Mucosa of stomach (tissue), 1 donor: ENCODE measurements at regions not wholly inside any gene's neighbourhood (a gene's known extent, or its start where the extent isn't known, plus 50 kb on each side); places are given as distances from the start of the nearest gene placed in this dataset.
"Not testable (repeated sequence)": the region's sequence is repeated elsewhere in the genome, so short reads cannot be mapped to it uniquely, and the experiment has no call there.

Experiments
- H3K27me3 ChIP-seq: one replicate; pipeline ENCODE4 v1.7.0; 2013; ENCODE audit warnings: mild to moderate bottlenecking, low read length; ENCODE audit not compliant: control insufficient read depth, insufficient read depth
- H3K36me3 ChIP-seq: one replicate; pipeline ENCODE4 v1.7.0; 2013; ENCODE audit warnings: low read length; ENCODE audit not compliant: control insufficient read depth, insufficient read depth
- H3K4me1 ChIP-seq: one replicate; pipeline ENCODE4 v1.7.0; 2013; ENCODE audit warnings: mild to moderate bottlenecking, low read length; ENCODE audit not compliant: control insufficient read depth, insufficient read depth
- H3K4me3 ChIP-seq: one replicate; pipeline ENCODE4 v1.7.0; 2013; ENCODE audit warnings: low read length
- H3K9ac ChIP-seq: one replicate; pipeline ENCODE4 v1.7.0; 2013; ENCODE audit warnings: mild to moderate bottlenecking, low read length, moderate library complexity
- H3K9me3 ChIP-seq: one replicate; pipeline ENCODE4 v1.7.0; 2013; ENCODE audit warnings: mild to moderate bottlenecking, low read length, moderate library complexity; ENCODE audit not compliant: control insufficient read depth
- donor health status: Pancreatic carcinoma.

DNA sequence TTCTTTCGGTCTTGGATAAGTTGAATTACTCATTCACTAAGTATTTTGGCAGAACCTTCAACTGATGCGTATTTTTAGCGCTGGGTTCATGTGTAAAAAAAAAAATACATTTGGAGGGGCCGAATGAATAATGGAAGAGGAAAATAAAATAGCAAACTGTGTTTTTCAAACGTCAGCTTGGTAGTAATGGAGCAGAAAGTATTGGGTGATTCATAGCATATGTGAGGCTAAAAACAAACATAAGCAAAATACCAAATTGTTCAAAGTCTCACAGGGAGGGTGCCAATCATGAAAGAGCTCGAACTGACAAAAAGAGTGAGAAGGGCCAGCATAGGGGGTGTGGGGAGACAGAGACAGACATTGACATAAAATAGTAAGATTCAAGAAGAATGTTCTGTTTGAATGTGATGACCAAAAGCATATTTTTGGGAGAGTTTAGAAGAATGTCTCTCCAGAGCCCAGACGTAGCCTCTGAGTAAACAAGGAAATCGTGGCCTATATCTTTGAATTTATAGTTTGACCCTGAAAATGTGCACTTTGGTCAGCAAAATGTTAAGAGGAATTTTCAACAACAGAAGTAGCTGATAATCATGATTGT, 174.9 kb upstream of the HMHB1 start:
- Histone ChIP-seq H3K9ac (no peak overlapping the region), H3K4me1 (peaks cover 4% of the 10 kb centered on the region), H3K4me3 (no peak overlapping the region), H3K27me3 (no peaks in the 10 kb centered on the region), H3K36me3 (no peaks in the 10 kb centered on the region), H3K9me3 (no peaks in the 10 kb centered on the region)

DNA sequence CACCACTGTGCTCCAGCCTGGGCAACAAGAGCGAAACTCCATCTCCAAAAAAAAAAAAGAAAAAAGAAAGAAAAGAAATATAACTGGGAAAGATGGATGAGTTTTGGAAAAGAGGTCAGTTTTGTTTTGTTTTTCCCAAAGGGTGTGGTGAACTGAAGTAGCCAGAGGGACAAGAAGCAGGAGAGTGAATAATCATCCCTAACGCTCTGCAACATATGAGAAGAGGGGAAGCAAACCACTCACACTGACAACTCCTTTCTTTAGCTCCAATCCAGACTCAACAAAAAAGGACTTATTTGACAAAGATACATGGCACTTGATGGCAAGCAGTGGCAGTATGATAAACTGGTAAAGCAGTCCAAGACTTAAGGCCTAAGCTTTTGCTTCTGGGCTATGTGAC, 176.1 kb upstream of the HMHB1 start:
- Histone ChIP-seq H3K4me3 (no peak overlapping the region), H3K9ac (no peak overlapping the region), H3K27me3 (no peaks in the 10 kb centered on the region), H3K9me3 (no peaks in the 10 kb centered on the region), H3K4me1 (peaks cover 4% of the 10 kb centered on the region), H3K36me3 (no peaks in the 10 kb centered on the region)

DNA sequence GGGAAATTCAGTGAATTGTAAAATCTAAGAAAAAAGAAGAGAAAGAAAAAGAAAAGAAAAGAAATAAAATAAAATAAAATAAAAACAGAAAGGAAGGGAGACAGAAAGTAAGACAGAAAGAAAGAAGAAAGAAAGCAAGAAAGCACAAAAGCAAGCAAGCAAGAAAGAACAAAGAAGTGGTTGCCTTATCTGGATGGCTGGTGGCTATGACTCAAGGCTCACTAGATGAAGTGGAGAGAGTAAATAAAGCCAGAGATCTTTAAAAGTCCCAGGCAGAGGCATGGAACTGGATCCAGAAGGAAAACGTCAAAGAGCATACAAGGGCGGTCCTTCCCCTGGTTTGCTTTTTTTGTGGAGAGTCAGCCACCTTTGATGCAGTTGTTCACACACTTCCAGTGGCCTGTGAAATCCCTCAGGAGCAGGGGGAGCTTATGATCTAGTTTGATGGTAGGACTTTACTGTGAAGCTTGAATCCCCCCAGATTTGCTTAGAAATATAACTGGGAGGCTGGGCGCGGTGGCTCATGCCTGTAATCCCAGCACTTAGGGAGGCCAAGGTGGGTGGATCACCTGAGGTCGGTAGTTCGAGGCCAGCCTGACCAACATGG, 176.7 kb upstream of the HMHB1 start:
- Histone ChIP-seq H3K9me3 (no peaks in the 10 kb centered on the region), H3K4me1 (peaks cover 4% of the 10 kb centered on the region), H3K27me3 (no peaks in the 10 kb centered on the region), H3K4me3 (no peak overlapping the region), H3K36me3 (no peaks in the 10 kb centered on the region), H3K9ac (no peak overlapping the region)

DNA sequence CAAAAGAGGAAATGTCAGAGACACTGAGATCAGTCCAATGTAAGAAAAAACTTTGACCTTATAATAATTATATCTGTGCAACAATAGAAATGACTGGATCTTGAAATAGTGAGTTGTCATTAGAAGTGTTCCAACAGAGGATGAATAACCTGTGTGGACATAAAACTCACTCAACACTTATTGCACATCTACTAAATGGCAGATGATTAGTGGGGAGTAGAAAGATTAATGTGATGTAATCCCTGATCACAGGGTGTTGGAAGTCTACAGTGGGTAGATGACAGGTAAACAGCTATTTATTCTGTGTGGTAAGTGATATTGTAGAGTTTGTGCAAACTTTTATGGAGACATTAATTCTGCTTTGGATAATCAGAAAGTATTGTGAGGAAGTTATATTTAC, 177.3 kb upstream of the HMHB1 start:
- H3K4me1 ChIP-seq = peaks cover 4% of the 10 kb centered on the region
- H3K36me3 ChIP-seq = no peaks in the 10 kb centered on the region
- no peaks in the 10 kb centered on the region for H3K27me3 ChIP-seq
- H3K9ac ChIP-seq = no peak overlapping the region
- no peak overlapping the region for H3K4me3 ChIP-seq
- no peaks in the 10 kb centered on the region for H3K9me3 ChIP-seq

DNA sequence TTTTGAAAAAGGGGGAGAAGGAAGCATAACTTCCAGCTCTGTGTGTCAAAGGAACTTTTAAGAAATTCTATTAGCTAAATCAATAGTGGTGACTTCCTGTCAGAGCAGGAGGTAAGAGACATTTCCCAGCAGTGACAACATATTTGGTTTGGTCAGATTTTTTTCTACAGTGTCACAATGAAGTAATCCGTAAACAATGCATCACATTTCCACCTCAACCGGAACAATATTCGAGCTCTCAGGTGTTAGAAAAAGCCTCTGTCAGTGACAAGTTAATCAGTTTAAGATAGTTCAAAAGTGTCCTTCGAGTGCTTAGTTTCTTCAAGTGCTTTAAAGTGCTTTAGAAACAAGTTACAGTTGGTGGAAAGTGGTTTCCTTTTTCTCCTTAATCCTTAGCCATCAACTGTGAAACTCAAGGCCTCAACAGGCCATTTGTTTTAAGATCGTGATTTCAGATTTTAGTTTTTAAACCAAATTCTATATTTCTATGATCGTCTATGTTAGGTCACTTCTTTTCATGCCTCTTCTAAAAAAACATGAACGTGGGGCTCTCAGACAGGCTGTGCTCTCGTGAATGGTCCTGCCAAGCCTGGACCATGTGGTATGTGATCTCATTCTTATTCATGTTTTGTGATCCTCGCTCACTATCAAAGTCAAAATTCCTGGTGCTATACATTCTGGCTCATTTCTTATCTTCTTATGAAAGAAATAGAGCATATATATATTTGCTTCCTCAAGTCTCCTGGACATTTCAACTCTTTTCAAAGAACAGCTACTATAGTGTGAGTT, 181.9 kb upstream of the HMHB1 start:
- H3K4me3 ChIP-seq = no peak overlapping the region
- H3K27me3 ChIP-seq = no peaks in the 10 kb centered on the region
- no peaks in the 10 kb centered on the region for H3K9me3 ChIP-seq
- H3K9ac ChIP-seq = no peak overlapping the region
- no peaks in the 10 kb centered on the region for H3K36me3 ChIP-seq
- H3K4me1 ChIP-seq = no peaks in the 10 kb centered on the region

DNA sequence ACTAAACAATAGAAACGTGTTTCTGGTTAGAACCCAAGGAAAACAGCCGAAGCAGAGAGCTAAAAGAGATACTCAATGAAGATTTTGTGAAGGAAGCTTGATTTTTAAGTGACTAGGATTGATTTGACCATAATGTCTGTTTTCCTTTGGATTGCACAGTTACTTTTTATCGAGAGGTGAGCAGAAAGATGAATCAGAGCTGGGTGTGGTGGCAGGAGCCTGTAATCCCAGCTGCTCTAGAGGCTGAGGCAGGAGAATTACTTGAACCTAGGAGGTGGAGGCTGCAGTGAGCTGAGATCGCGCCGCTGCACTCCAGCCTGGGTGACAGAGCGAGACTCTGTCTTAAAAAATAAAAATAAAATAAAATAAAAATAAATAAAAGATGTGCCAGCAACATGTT, 186.9 kb upstream of the HMHB1 start:
- H3K4me3 ChIP-seq, H3K9me3 ChIP-seq, H3K36me3 ChIP-seq, H3K4me1 ChIP-seq, H3K9ac ChIP-seq, H3K27me3 ChIP-seq: not testable (repeated sequence)

DNA sequence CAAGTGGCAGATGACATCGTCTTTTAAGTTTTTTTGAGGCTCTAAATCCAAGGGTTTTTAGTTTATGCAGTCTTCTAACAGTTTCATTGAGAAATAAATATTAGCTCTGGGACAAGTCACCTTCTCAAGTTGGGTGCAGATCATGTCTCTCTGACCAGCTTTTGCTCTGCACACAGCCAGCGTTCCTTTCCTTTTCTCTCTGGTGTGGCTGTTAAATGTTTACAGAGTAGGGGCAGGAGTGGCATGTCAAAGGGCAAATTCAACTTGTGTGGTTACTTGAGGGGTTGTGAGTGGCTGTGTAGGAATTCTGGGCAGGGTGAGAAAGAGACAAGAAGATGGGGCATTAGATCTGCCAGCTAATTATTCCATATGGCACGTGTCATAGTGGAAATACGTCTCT, 187.5 kb upstream of the HMHB1 start:
- Histone ChIP-seq H3K9ac (no peak overlapping the region), H3K36me3 (no peaks in the 10 kb centered on the region), H3K9me3 (no peaks in the 10 kb centered on the region), H3K27me3 (no peaks in the 10 kb centered on the region), H3K4me1 (no peaks in the 10 kb centered on the region), H3K4me3 (no peak overlapping the region)

DNA sequence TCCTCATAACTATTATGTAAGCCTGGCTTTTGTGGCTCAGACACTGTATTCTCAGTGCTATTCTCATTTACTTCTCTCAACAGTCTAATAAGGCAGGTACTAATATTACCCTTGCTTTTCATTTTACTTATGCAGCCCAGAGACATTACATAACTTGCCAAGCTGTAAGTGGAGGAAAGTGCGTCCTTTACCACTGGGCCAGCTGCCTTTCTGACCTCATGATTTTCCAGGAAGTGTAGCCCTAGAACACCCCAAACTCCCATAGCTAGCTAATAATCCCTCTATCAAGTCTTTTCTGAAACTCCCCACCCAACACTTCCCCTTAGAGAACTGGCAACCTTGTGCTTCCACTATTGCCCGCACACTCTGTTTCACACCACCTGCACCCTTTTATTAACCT, 192.9 kb upstream of the HMHB1 start:
- H3K9ac ChIP-seq = no peak overlapping the region
- H3K36me3 ChIP-seq = no peaks in the 10 kb centered on the region
- no peak overlapping the region for H3K4me3 ChIP-seq
- no peaks in the 10 kb centered on the region for H3K4me1 ChIP-seq
- H3K9me3 ChIP-seq = no peaks in the 10 kb centered on the region
- H3K27me3 ChIP-seq = no peaks in the 10 kb centered on the region

DNA sequence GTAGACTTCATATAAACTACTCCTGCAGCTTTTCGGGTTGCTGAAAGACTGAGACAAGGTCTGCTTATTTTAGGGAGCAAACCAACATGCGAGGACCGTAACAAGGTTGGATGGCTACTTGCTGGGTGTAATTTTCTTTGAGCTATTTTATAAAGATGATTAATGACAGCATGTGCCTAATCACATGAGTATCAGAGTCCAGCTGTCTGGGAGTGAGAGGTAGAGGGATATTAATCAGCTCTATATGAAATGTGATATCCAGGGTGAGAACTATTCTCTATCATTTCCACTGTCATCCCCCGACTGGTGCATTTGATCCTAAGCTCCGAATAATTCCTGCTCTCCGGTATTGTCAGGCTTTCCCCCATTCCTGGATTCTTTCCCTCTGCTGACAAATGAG, 193.8 kb upstream of the HMHB1 start:
- no peaks in the 10 kb centered on the region for H3K27me3 ChIP-seq
- H3K36me3 ChIP-seq = no peaks in the 10 kb centered on the region
- no peak overlapping the region for H3K4me3 ChIP-seq
- H3K4me1 ChIP-seq = no peaks in the 10 kb centered on the region
- no peak overlapping the region for H3K9ac ChIP-seq
- no peaks in the 10 kb centered on the region for H3K9me3 ChIP-seq

DNA sequence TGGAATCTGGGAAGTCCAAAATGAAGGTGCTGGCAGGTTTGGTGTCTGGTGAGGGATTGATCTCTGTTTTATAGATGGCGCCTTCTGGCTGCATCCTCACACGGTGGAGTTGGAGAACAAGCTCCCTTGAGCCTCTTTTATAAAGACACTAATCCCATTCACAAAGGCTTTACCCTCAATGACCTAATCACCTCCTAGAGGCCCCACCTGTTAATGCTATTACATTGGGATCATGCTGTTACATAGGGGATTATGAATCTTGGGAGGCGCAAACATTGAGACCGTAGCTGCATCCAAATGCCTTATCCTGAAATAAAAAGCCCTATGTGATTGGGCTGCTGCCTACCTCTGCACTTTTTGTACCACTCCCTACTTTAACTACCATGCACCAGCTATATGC, 197.1 kb upstream of the HMHB1 start:
- H3K4me3 ChIP-seq = no peak overlapping the region
- H3K36me3 ChIP-seq = no peaks in the 10 kb centered on the region
- no peaks in the 10 kb centered on the region for H3K27me3 ChIP-seq
- H3K9ac ChIP-seq = no peak overlapping the region
- H3K4me1 ChIP-seq = no peaks in the 10 kb centered on the region
- H3K9me3 ChIP-seq = no peaks in the 10 kb centered on the region

DNA sequence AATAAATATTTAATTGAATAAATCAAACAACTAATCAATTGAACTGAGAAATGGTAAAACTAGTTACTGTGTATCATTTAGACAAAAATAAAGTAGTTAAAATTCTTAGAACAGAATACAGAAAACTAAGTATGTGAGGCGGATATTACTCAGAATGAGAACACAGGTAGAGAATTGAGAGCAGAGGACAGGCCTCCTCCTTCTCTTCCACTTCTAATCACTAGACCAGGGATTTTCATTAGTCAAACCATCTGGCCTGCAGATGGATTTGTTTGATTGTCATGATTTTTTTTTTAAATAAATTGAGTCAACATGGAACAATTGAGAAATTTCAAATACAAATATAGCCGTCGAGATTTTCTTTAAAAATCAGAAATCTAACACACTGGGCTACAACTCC, 198.6 kb upstream of the HMHB1 start:
- Histone ChIP-seq H3K4me3 (no peak overlapping the region), H3K4me1 (no peaks in the 10 kb centered on the region), H3K36me3 (no peaks in the 10 kb centered on the region), H3K9ac (no peak overlapping the region), H3K9me3 (no peaks in the 10 kb centered on the region), H3K27me3 (no peaks in the 10 kb centered on the region)

DNA sequence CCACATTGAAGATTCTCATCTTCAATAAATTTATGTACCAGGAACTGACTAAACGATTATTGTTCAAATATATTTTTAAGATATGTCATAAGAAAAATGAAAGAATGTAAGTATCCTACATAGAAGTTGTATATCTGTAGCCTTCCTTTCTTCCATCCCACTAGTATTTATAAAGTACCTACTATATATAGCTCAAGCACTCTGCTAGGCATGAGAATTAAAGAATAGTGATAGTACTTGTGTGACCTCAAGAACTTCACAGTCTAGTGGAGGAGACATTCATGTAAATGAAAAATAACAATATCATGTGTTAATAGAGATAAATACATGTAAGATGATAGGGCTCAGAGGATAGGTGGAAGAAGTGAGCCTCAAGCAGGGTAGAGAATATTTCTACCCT, 201.0 kb upstream of the HMHB1 start:
- no peaks in the 10 kb centered on the region for H3K36me3 ChIP-seq
- H3K4me1 ChIP-seq = no peaks in the 10 kb centered on the region
- no peak overlapping the region for H3K4me3 ChIP-seq
- no peaks in the 10 kb centered on the region for H3K9me3 ChIP-seq
- no peak overlapping the region for H3K9ac ChIP-seq
- no peaks in the 10 kb centered on the region for H3K27me3 ChIP-seq
